Fibroblast of the aortic adventitia (primary cell): ENCODE measurements at regions not wholly inside any gene's neighbourhood (a gene's known extent, or its start where the extent isn't known, plus 50 kb on each side); places are given as distances from the start of the nearest gene placed in this dataset.

ENCODE experiments used
- DNase-seq: peaks from one replicate; pipeline ENCODE4 v3.0.0-alpha.2; 2010; ENCODE audit warnings: low read depth
- H3K4me3 ChIP-seq: 2 replicates; pipeline ENCODE4 v1.5.1; 2011; ENCODE audit warnings: low read depth, mild to moderate bottlenecking, control low read depth, low read length, moderate library complexity
- CTCF ChIP-seq: IDR thresholded peaks from 2 replicates; pipeline ENCODE4 v1.5.1; 2011; ENCODE audit warnings: mild to moderate bottlenecking, low read length, control low read depth, inconsistent platforms; ENCODE audit not compliant: insufficient read depth

- no peak overlapping the region for H3K4me3 ChIP-seq
- no peak for TF ChIP-seq CTCF
- DNase-seq, result no peak
Observed at GRCh38 chr4:35253331-35253730, 991.0 kb downstream of the ARAP2 start.

- no peak for TF ChIP-seq CTCF
- H3K4me3 ChIP-seq, result no peak overlapping the region
- DNase-seq, result no peak
Observed at GRCh38 chr4:35286434-35286833, 957.9 kb downstream of the ARAP2 start.

DNA sequence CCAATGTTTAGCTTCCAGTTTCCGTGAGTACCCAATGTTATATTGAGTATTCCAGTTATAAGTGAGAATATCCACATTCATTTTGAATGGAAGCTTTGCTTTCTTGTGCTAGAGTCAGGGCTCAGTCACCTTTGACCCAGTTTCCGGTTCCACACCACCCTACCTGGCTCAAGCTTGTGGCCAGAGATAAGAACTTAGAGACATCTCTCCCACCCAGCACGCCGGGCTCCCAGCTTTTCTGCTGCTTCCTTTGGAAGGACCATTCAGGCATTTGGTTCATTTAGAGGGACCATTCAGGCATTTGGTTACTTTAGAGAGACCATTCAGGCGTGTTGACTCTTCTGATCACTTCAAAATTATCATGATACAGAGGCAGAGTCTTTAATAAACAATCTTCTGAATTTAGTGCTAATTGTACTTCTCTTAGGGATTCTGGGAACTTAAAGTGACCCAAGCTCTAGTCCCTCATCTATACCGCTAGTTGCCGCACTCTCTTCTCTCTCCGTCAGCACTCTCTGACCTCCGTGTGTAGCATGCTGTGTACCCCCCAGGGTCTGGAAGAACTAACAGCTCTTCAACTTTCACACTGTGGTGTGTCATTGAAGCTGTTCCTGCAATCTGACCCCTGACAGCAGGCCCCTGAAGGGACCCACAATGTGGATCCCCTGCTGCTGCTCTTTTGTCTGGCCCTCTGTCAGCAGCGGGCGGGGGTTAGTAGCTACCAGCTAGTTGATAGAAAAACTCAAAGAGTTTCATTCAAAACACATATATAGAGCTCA lies 943.1 kb downstream of the ARAP2 start:
- DNase-seq, result no peak
- TF ChIP-seq CTCF, result no peak
- no peak overlapping the region for H3K4me3 ChIP-seq

- no peak for DNase-seq
- TF ChIP-seq CTCF, result no peak
- H3K4me3 ChIP-seq, result no peak overlapping the region
Observed at GRCh38 chr4:35315419-35315818, 928.9 kb downstream of the ARAP2 start.

- no peak for TF ChIP-seq CTCF
- H3K4me3 ChIP-seq, result no peak overlapping the region
- DNase-seq, result no peak
Observed at GRCh38 chr4:35325908-35326453, 918.3 kb downstream of the ARAP2 start.

DNA sequence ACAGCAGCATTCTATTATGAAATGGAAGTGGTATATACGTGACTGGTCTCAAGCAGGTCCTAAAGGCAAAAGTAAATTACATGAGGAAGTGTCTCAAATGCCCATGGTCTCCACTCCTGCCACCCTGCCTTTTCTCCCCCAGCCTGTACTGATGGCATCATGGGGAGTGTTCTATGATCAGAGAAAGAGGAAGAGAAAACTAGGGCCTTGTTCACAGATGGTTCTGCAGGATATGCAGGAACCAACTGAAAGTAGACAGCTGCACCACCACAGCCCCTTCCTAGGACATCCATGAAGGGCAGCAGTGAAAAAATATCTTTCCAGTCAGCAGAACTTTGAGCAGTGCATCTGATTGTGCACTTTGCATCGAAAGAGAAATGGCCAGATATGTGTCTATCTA lies 901.5 kb downstream of the ARAP2 start:
- H3K4me3 ChIP-seq, result no peak overlapping the region
- DNase-seq, result no peak
- no peak for TF ChIP-seq CTCF

- DNase-seq, result no peak
- no peak for TF ChIP-seq CTCF
- no peak overlapping the region for H3K4me3 ChIP-seq
Observed at GRCh38 chr4:35347276-35347675, 897.0 kb downstream of the ARAP2 start.
